Activated naive CD4-positive, alpha-beta T cell treated with anti-CD3 and anti-CD28 coated beads, Interleukin-2, amount 50 U/mL, for 24 hours (primary cell): ENCODE measurements at regions not wholly inside any gene's neighbourhood (a gene's known extent, or its start where the extent isn't known, plus 50 kb on each side); places are given as distances from the start of the nearest gene placed in this dataset.
"Not testable (repeated sequence)": the region's sequence is repeated elsewhere in the genome, so short reads cannot be mapped to it uniquely, and the experiment has no call there.

Experiments
- H3K27ac Mint-ChIP-seq: one replicate; pipeline ENCODE4 v1.8.0; 2021; ENCODE audit warnings: mild to moderate bottlenecking, mixed read lengths
- H3K27me3 Mint-ChIP-seq: one replicate; pipeline ENCODE4 v1.8.0; 2021; ENCODE audit warnings: mixed read lengths
- H3K36me3 Mint-ChIP-seq: one replicate; pipeline ENCODE4 v1.8.0; 2021; ENCODE audit warnings: mixed read lengths
- H3K4me1 Mint-ChIP-seq: one replicate; pipeline ENCODE4 v1.8.0; 2021; ENCODE audit warnings: mixed read lengths
- H3K4me3 Mint-ChIP-seq: one replicate; pipeline ENCODE4 v1.8.0; 2021; ENCODE audit warnings: mild to moderate bottlenecking, mixed read lengths
- H3K9me3 Mint-ChIP-seq: one replicate; pipeline ENCODE4 v1.8.0; 2021; ENCODE audit warnings: mixed read lengths

- Mint-ChIP-seq H3K36me3 (peaks cover 3% of the 10 kb centered on the region), H3K27me3 (no peaks in the 10 kb centered on the region), H3K4me3 (no peak overlapping the region), H3K9me3 (no peaks in the 10 kb centered on the region), H3K27ac (peak overlapping the region; percentile 59), H3K4me1 (peaks cover 22% of the 10 kb centered on the region)
Observed at GRCh38 chrX:42290608-42291007, 367.3 kb upstream of the CASK start.

- no peaks in the 10 kb centered on the region for H3K27me3 Mint-ChIP-seq
- H3K4me3 Mint-ChIP-seq: no peak overlapping the region
- H3K9me3 Mint-ChIP-seq: no peaks in the 10 kb centered on the region
- peak overlapping the region; percentile 93 for H3K27ac Mint-ChIP-seq
- H3K36me3 Mint-ChIP-seq: peaks cover 3% of the 10 kb centered on the region
- H3K4me1 Mint-ChIP-seq: peaks cover 22% of the 10 kb centered on the region
Observed at GRCh38 chrX:42289492-42290385, 366.4 kb upstream of the CASK start.

GRCh38 chrX:42285681-42286080, 362.3 kb upstream of the CASK start:
- H3K27ac Mint-ChIP-seq, H3K4me3 Mint-ChIP-seq, H3K27me3 Mint-ChIP-seq, H3K36me3 Mint-ChIP-seq, H3K9me3 Mint-ChIP-seq: not testable (repeated sequence)
- peaks cover 22% of the 10 kb centered on the region for H3K4me1 Mint-ChIP-seq

GRCh38 chrX:42276982-42277690, 353.8 kb upstream of the CASK start:
- no peak overlapping the region for H3K27ac Mint-ChIP-seq
- H3K27me3 Mint-ChIP-seq: no peaks in the 10 kb centered on the region
- H3K4me3 Mint-ChIP-seq: no peak overlapping the region
- no peaks in the 10 kb centered on the region for H3K36me3 Mint-ChIP-seq
- no peaks in the 10 kb centered on the region for H3K9me3 Mint-ChIP-seq
- no peaks in the 10 kb centered on the region for H3K4me1 Mint-ChIP-seq

- Mint-ChIP-seq H3K27ac (no peak overlapping the region), H3K9me3 (no peaks in the 10 kb centered on the region), H3K4me3 (no peak overlapping the region), H3K27me3 (no peaks in the 10 kb centered on the region), H3K4me1 (no peaks in the 10 kb centered on the region), H3K36me3 (no peaks in the 10 kb centered on the region)
Observed at GRCh38 chrX:42274151-42274550, 350.8 kb upstream of the CASK start.

- H3K27ac Mint-ChIP-seq: no peak overlapping the region
- H3K4me1 Mint-ChIP-seq: no peaks in the 10 kb centered on the region
- H3K36me3 Mint-ChIP-seq: no peaks in the 10 kb centered on the region
- H3K9me3 Mint-ChIP-seq: no peaks in the 10 kb centered on the region
- H3K4me3 Mint-ChIP-seq: no peak overlapping the region
- H3K27me3 Mint-ChIP-seq: no peaks in the 10 kb centered on the region
Observed at GRCh38 chrX:42273387-42273786, 350.0 kb upstream of the CASK start.

- no peaks in the 10 kb centered on the region for H3K4me1 Mint-ChIP-seq
- no peaks in the 10 kb centered on the region for H3K36me3 Mint-ChIP-seq
- no peak overlapping the region for H3K27ac Mint-ChIP-seq
- H3K27me3 Mint-ChIP-seq: no peaks in the 10 kb centered on the region
- H3K4me3 Mint-ChIP-seq: no peak overlapping the region
- H3K9me3 Mint-ChIP-seq: no peaks in the 10 kb centered on the region
Observed at GRCh38 chrX:42269186-42269585, 345.8 kb upstream of the CASK start.

GRCh38 chrX:42260854-42261253, 337.5 kb upstream of the CASK start:
- Mint-ChIP-seq H3K4me3 (no peak overlapping the region), H3K4me1 (no peaks in the 10 kb centered on the region)

GRCh38 chrX:42248226-42248625, 324.9 kb upstream of the CASK start:
- Mint-ChIP-seq H3K9me3 (no peaks in the 10 kb centered on the region), H3K36me3 (no peaks in the 10 kb centered on the region), H3K4me1 (no peaks in the 10 kb centered on the region), H3K4me3 (no peak overlapping the region), H3K27ac (no peak overlapping the region), H3K27me3 (peaks cover 1% of the 10 kb centered on the region)

More at GRCh38 chrX:42260854-42261253, 337.5 kb upstream of the CASK start:
- Mint-ChIP-seq H3K9me3 (no peaks in the 10 kb centered on the region), H3K36me3 (no peaks in the 10 kb centered on the region), H3K27ac (no peak overlapping the region), H3K27me3 (no peaks in the 10 kb centered on the region)

GRCh38 chrX:42247241-42247640, 323.9 kb upstream of the CASK start:
- H3K36me3 Mint-ChIP-seq: no peaks in the 10 kb centered on the region
- H3K27ac Mint-ChIP-seq: no peak overlapping the region
- H3K27me3 Mint-ChIP-seq: peaks cover 1% of the 10 kb centered on the region
- no peaks in the 10 kb centered on the region for H3K4me1 Mint-ChIP-seq
- no peaks in the 10 kb centered on the region for H3K9me3 Mint-ChIP-seq
- H3K4me3 Mint-ChIP-seq: no peak overlapping the region

GRCh38 chrX:42246814-42247213, 323.5 kb upstream of the CASK start:
- H3K4me1 Mint-ChIP-seq: no peaks in the 10 kb centered on the region
- peaks cover 1% of the 10 kb centered on the region for H3K27me3 Mint-ChIP-seq
- no peaks in the 10 kb centered on the region for H3K36me3 Mint-ChIP-seq
- no peaks in the 10 kb centered on the region for H3K9me3 Mint-ChIP-seq
- H3K27ac Mint-ChIP-seq: no peak overlapping the region
- no peak overlapping the region for H3K4me3 Mint-ChIP-seq

GRCh38 chrX:42242004-42242403, 318.6 kb upstream of the CASK start:
- no peaks in the 10 kb centered on the region for H3K27me3 Mint-ChIP-seq
- H3K4me3 Mint-ChIP-seq: no peak overlapping the region
- H3K9me3 Mint-ChIP-seq: no peaks in the 10 kb centered on the region
- H3K36me3 Mint-ChIP-seq: no peaks in the 10 kb centered on the region
- H3K27ac Mint-ChIP-seq: no peak overlapping the region
- H3K4me1 Mint-ChIP-seq: no peaks in the 10 kb centered on the region

- H3K4me3 Mint-ChIP-seq: no peak overlapping the region
- no peaks in the 10 kb centered on the region for H3K36me3 Mint-ChIP-seq
- no peaks in the 10 kb centered on the region for H3K27me3 Mint-ChIP-seq
- no peaks in the 10 kb centered on the region for H3K4me1 Mint-ChIP-seq
- H3K27ac Mint-ChIP-seq: no peak overlapping the region
- H3K9me3 Mint-ChIP-seq: no peaks in the 10 kb centered on the region
Observed at GRCh38 chrX:42241421-42241820, 318.1 kb upstream of the CASK start.

GRCh38 chrX:42237956-42238355, 314.6 kb upstream of the CASK start:
- Mint-ChIP-seq H3K4me3 (no peak overlapping the region), H3K27ac (no peak overlapping the region), H3K27me3 (no peaks in the 10 kb centered on the region), H3K36me3 (no peaks in the 10 kb centered on the region), H3K9me3 (no peaks in the 10 kb centered on the region), H3K4me1 (no peaks in the 10 kb centered on the region)

- peaks cover 21% of the 10 kb centered on the region for H3K9me3 Mint-ChIP-seq
- H3K27ac Mint-ChIP-seq: no peak overlapping the region
- H3K4me1 Mint-ChIP-seq: no peaks in the 10 kb centered on the region
- H3K36me3 Mint-ChIP-seq: peaks cover 3% of the 10 kb centered on the region
- no peak overlapping the region for H3K4me3 Mint-ChIP-seq
- H3K27me3 Mint-ChIP-seq: no peaks in the 10 kb centered on the region
Observed at GRCh38 chrX:42229533-42229932, 306.2 kb upstream of the CASK start.

GRCh38 chrX:42220666-42221065, 297.3 kb upstream of the CASK start:
- no peak overlapping the region for H3K27ac Mint-ChIP-seq
- H3K4me3 Mint-ChIP-seq: no peak overlapping the region
- peaks cover under 1% of the 10 kb centered on the region for H3K9me3 Mint-ChIP-seq
- no peaks in the 10 kb centered on the region for H3K36me3 Mint-ChIP-seq
- no peaks in the 10 kb centered on the region for H3K4me1 Mint-ChIP-seq
- H3K27me3 Mint-ChIP-seq: no peaks in the 10 kb centered on the region
